ENCODE measurements at regions not wholly inside any gene's neighbourhood (a gene's known extent, or its start where the extent isn't known, plus 50 kb on each side); places are given as distances from the start of the nearest gene placed in this dataset.

- TF ChIP-seq MAX (IDR thresholded peaks at IDR 0.05; ENCODE audit: low read depth, low read length) (no peak), POLR2A (IDR thresholded peaks at IDR 0.05; ENCODE audit: extremely low read depth, insufficient read length) (no peak), MYC (IDR thresholded peaks at IDR 0.05; ENCODE audit: low read depth, low read length) (no peak)
- TF ChIP-seq, protein P1, sequence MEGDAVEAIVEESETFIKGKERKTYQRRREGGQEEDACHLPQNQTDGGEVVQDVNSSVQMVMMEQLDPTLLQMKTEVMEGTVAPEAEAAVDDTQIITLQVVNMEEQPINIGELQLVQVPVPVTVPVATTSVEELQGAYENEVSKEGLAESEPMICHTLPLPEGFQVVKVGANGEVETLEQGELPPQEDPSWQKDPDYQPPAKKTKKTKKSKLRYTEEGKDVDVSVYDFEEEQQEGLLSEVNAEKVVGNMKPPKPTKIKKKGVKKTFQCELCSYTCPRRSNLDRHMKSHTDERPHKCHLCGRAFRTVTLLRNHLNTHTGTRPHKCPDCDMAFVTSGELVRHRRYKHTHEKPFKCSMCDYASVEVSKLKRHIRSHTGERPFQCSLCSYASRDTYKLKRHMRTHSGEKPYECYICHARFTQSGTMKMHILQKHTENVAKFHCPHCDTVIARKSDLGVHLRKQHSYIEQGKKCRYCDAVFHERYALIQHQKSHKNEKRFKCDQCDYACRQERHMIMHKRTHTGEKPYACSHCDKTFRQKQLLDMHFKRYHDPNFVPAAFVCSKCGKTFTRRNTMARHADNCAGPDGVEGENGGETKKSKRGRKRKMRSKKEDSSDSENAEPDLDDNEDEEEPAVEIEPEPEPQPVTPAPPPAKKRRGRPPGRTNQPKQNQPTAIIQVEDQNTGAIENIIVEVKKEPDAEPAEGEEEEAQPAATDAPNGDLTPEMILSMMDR (IDR thresholded peaks at IDR 0.05; ENCODE audit: low read depth, low read length), result no peak
- H3K4me3 ChIP-seq (ENCODE audit: low read depth, low read length), result no peak overlapping the region
- peak; percentile 28 for DNase-seq (ENCODE audit: low read depth)
Observed at GRCh38 chr2:61689568-61689967, 151.4 kb upstream of the XPO1 start.

DNA sequence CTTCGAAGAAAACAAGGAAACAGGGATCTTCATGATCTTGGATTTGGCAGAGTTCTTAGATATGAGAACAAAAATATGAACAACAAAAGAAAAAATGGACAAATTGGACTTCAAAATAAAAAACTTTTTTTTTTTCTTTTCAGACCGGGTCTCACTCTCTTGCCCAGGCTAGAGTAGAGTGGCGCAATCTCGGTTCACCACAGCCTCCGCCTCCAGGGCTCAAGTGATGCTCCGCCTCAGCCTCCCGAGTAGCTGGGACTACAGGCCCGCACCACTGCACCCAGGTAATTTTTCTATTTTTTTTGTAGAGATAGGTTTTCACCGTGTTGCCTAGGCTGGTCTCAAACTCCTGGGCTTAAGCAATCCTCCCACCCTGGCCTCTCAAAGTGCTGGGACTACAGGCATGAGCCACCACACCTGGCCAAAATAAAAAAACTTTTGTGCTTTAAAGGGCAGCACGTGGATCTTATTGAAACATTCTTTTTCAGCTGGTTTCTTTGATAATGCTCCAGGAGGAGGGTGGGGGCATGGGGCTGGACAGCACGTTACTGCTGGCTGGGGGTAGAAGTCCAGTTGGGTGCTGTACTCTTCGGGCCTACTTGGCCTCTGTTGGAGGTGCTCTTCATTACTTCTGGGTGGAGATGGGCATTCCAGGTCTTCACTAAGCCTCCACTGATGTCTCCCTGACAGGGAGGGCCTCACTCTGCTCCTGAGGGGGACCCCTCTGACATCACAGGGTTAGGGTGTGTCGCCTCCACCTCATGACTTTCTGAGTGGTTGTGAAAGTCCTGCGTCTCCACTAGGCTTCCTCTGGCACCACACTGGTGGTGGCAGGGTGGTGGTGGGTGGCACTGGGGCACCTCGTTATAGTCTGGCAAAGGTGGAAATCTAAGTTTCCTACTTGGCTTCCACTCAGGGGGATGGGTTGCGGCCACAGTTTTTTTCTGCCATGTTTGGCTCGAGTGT is 150.5 kb upstream of the XPO1 start:
- DNase-seq (ENCODE audit: low read depth), result no peak
- TF ChIP-seq, protein P1 (IDR thresholded peaks at IDR 0.05; ENCODE audit: low read depth, low read length), result no peak
- TF ChIP-seq MYC (IDR thresholded peaks at IDR 0.05; ENCODE audit: low read depth, low read length), result no peak
- TF ChIP-seq MAX (IDR thresholded peaks at IDR 0.05; ENCODE audit: low read depth, low read length), result no peak
- TF ChIP-seq POLR2A (IDR thresholded peaks at IDR 0.05; ENCODE audit: extremely low read depth, insufficient read length), result no peak
- no peak overlapping the region for H3K4me3 ChIP-seq (ENCODE audit: low read depth, low read length)

GRCh38 chr2:61679096-61679495 is 140.9 kb upstream of the XPO1 start:
- TF ChIP-seq, protein P1 (IDR thresholded peaks at IDR 0.05; ENCODE audit: low read depth, low read length), result no peak
- TF ChIP-seq MAX (IDR thresholded peaks at IDR 0.05; ENCODE audit: low read depth, low read length) (no peak), POLR2A (IDR thresholded peaks at IDR 0.05; ENCODE audit: extremely low read depth, insufficient read length) (no peak), MYC (IDR thresholded peaks at IDR 0.05; ENCODE audit: low read depth, low read length) (no peak)
- DNase-seq (ENCODE audit: low read depth), result no peak
- no peak overlapping the region for H3K4me3 ChIP-seq (ENCODE audit: low read depth, low read length)

DNA sequence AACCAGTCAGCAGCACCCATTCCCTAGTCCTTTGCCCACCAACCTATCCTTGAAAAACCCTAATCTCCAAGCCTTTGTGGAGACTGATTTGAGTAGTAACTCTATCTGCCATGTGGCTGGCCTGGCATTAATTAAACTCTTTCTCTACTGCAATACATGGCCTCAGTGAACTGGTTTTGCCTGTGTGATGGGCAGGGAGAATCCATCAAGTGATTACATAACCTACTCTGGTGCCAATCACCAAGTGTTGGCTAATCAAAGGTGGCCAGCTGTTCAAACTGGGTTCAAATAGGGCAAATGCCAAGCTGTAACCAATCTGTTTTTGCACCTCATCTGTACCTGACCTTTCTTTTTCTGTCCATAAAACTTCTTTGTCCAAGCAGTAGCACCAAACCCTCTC is 139.8 kb upstream of the XPO1 start:
- H3K4me3 ChIP-seq (ENCODE audit: low read depth, low read length), result no peak overlapping the region
- no peak for DNase-seq (ENCODE audit: low read depth)
- TF ChIP-seq MYC (IDR thresholded peaks at IDR 0.05; ENCODE audit: low read depth, low read length) (no peak), POLR2A (IDR thresholded peaks at IDR 0.05; ENCODE audit: extremely low read depth, insufficient read length) (no peak), MAX (IDR thresholded peaks at IDR 0.05; ENCODE audit: low read depth, low read length) (no peak)
- TF ChIP-seq, protein P1 (IDR thresholded peaks at IDR 0.05; ENCODE audit: low read depth, low read length), result no peak

- TF ChIP-seq, protein P1 (IDR thresholded peaks at IDR 0.05; ENCODE audit: low read depth, low read length), result no peak
- no peak for TF ChIP-seq POLR2A (IDR thresholded peaks at IDR 0.05; ENCODE audit: extremely low read depth, insufficient read length)
- no peak for TF ChIP-seq MYC (IDR thresholded peaks at IDR 0.05; ENCODE audit: low read depth, low read length)
- no peak for TF ChIP-seq MAX (IDR thresholded peaks at IDR 0.05; ENCODE audit: low read depth, low read length)
- no peak for DNase-seq (ENCODE audit: low read depth)
- H3K4me3 ChIP-seq (ENCODE audit: low read depth, low read length), result no peak overlapping the region
Observed at GRCh38 chr2:61677306-61677705, 139.2 kb upstream of the XPO1 start.

Data from NB4 (cell line).